GM18867 (cell line): ENCODE measurements at regions not wholly inside any gene's neighbourhood (a gene's known extent, or its start where the extent isn't known, plus 50 kb on each side); places are given as distances from the start of the nearest gene placed in this dataset.
A peak's percentile ranks its signal among the peaks of the same experiment; 100 is the strongest.

Source experiments
- ATAC-seq: cut with Tn5 transposase; IDR thresholded peaks from one replicate; pipeline ENCODE4 v1.9.1; 2021; ENCODE audit warnings: mild to moderate bottlenecking, moderate library complexity; ENCODE audit not compliant: unreplicated experiment

DNA sequence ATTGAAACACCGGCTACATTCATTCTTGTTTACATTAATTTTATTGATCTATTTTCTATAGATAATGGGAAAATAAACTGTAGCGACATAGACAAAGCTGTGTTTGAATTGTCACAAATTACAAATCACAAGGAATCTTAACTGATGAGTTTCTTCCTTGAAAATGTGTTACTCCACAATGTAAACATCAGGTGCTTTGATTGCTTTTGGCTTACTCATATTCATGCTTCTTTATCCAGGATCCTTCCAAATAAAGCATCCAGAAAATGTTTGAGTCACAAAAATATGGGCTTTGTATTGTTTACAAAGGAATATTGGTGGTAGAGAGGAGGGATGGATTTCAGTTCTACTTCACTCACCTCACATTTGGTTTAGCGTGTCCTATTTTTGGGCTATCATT is 64.0 kb downstream of the BMP2 start:
- no peak for ATAC-seq

GRCh38 chr20:6832811-6833210 is 65.3 kb downstream of the BMP2 start:
- no peak for ATAC-seq

DNA sequence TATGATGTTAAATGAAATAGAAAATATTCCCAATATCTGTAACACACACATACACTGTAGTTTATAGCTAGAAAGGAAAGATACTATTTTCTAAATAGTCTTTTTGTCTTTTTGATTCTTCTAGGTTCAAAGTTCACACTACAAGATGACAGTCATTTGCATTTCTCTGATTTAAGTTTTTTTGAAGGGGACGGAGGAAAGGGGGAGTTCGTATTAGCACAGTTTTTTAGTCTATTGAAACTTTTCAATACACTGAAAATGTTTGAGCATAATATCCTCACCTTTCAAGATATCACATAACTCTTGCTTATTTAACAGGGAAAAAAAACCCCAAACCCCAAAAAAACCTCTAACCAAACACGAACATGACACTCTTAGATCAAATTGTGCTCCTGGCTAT is 68.1 kb downstream of the BMP2 start:
- no peak for ATAC-seq

GRCh38 chr20:6836821-6837374 is 69.4 kb downstream of the BMP2 start:
- peak; percentile 37 for ATAC-seq

GRCh38 chr20:6837730-6838129 is 70.2 kb downstream of the BMP2 start:
- no peak for ATAC-seq

DNA sequence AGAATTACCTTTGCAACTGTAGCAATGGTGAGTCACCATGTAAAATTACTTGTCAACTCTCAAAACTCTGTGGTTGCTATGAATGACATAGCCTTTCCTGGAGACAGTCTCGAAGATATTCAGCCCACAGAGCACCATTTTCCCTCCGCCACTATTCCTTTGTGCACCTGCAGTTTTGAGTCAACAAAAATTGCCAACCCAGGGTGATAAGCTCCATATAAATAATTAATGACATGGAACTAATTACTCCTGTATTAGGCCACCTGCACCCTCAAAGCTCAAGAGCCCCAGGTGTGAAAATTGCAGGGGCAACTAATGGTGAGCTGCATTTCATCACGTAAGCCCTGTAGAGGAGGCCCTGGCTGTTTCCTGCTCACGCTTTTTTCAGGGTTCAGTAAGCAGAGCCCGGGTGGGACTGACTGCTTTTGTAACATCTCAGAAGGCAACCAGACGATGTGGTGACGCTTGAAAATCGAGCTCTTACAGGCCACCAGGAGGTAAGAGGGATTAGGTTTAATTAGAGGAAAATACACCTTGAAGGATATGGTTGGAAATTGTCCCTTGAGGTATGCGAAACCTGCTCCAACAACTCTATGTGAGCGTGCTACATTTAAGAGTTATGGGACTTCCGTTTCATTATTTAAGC is 70.8 kb downstream of the BMP2 start:
- peak; percentile 77 for ATAC-seq

DNA sequence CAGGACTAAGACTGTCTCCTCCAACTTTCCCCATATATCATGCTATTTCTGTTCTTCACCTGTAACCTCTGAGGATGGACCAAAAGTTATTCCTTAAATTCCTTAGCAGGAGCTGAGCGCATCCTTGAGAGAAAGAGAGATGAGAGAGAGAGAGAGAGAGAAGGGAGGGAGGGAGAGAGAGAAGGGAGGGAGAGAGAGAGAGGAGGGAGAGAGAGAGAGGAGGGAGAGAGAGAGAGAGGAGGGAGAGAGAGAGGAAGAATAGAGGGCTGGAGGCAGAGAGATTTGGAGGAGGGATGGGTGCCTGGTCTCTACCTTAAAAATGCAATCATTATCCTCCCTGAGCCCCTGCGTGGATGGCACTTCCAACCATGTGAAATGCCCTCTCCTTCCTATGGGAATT is 73.6 kb downstream of the BMP2 start:
- ATAC-seq = no peak

GRCh38 chr20:6845141-6845540 is 77.7 kb downstream of the BMP2 start:
- no peak for ATAC-seq

DNA sequence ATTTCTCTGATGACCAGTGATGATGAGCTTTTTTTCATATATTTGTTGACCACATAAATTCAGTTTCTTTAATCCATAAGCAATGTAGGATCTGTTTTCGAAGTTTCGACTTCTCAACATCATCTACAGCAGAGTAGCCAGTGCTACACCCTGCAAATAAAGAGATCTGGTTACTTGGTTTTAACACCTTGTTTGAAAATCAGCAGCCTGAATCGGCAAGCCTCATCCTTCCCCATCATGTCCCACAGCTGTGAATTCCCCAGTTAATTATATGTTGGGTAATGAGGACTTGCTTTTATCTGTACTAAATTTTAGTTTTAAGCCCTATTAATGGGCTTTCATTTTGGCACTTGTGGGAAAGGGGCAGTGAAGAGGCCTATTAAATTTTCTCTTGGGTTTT is 80.6 kb downstream of the BMP2 start:
- no peak for ATAC-seq

GRCh38 chr20:6848992-6849391 is 81.5 kb downstream of the BMP2 start:
- no peak for ATAC-seq

- ATAC-seq = no peak
Measured at GRCh38 chr20:6851136-6851535, 83.7 kb downstream of the BMP2 start.

GRCh38 chr20:6852478-6852877 is 85.0 kb downstream of the BMP2 start:
- no peak for ATAC-seq

DNA sequence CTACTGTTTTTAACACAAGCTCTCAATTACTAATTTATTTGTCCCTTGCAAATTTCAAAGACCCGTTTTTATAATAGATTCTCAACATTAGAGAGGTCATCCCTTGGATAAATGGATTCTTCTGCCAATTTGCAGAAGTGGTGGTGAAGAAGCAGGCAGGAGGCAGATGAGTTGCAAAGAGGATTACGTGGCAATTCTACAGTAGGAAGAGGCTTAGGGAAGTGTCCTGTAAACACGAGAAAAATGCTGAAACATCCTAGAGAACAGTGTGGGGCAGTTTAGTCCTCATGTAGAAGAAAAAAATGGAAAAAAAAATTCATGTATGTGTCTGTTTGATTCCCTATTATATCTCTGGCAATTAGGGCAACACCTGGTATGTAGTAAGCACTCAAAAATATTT is 87.6 kb downstream of the BMP2 start:
- ATAC-seq = no peak

GRCh38 chr20:6855796-6856195 is 88.3 kb downstream of the BMP2 start:
- ATAC-seq = no peak

DNA sequence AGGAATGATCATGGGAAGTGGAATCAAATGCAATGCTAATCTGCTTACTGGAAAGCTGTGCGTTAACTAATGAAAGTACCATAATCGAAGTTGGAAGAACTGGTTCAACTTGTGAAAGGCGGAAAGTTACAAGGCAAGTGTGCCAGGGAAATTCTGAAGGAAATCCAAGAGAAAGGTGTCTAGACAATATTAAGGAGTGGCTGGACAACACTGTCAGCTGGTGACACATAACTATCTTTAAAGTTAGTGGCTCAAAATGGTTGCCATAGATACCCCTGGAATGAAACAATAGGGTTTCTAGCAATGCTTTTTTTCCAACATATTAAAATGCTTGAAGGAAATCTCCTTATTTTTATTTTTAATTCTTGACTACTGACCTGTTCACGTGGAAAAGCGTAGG is 90.4 kb downstream of the BMP2 start:
- ATAC-seq = no peak

DNA sequence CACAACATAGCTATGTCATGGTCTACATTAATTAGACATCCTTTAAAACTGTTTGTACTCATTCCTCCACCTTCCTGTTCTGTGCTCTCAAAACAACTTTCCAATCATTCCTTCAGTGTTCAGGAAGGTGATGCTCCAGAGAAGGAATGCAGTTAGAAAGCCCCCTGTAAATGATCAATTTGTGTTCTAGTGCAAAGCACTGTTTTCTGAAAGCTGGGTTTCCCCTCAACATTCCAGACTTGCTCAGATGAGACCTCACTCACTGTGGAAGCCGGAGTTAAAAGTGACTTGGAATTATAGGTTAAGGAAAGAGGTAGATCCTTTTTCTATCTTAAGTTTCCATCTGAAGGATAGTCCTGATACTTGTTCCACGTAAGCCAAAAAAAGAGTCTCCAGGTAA is 95.9 kb downstream of the BMP2 start:
- no peak for ATAC-seq

DNA sequence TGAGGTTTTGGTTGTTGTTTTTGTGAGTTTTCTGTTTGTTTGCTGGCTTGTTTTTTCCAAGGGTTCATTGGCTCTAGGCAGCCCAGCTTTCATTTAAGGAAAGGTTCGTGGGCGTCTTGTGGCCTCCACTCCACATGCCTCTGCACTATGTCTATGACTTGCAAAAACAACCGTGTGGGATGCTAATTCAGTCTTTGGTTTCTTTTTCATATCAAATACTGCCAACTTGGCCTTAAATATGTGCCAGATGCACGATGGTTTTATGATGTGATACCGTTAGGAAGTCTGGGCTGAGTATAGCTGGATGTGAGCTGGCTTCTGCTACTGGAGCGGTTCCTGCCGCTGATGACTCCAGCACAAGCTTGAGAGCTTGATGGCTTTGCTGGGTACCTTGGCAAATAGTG is 96.3 kb downstream of the BMP2 start:
- peak; percentile 40 for ATAC-seq

DNA sequence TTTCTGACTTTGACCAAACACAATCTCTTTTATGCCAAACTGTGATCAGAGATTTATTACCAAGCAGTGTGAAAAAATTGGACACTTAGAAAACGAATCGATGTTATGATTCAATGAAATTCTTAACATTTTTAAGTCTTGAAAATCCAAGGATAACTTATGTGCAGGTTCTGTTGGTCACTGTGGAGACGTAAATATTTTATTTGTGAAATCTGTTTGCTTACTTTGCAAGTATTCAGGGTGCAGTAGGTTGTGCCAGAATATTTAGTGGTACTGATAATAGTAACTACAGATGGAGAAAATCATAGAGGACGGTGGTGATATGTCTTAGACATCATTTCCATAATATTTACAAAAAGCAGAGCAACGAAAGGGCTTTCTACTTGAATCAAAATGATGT is 97.3 kb downstream of the BMP2 start:
- ATAC-seq = no peak

- no peak for ATAC-seq
Measured at GRCh38 chr20:6866741-6867140, 99.3 kb downstream of the BMP2 start.

DNA sequence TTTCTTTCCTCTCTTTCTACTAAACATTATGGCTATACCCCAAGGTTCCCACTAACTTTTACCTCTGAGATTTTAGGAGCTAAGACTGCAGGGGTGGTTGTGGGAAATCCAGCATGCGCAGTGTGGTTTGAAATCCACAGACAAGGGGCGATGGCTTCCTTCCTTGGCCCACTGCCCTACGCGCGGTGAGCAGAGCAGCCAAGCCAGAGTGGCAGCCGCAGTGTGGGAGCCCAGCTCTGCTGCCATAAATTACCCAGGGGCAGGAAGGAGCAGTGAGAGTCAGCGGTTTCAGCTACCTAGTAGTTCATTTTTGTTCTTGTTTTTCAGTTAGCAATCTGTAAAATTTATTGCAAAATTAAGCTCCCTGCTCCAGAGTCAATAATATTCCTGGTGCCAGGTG is 101.4 kb downstream of the BMP2 start:
- no peak for ATAC-seq

- ATAC-seq = no peak
Measured at GRCh38 chr20:6870559-6870958, 103.1 kb downstream of the BMP2 start.

DNA sequence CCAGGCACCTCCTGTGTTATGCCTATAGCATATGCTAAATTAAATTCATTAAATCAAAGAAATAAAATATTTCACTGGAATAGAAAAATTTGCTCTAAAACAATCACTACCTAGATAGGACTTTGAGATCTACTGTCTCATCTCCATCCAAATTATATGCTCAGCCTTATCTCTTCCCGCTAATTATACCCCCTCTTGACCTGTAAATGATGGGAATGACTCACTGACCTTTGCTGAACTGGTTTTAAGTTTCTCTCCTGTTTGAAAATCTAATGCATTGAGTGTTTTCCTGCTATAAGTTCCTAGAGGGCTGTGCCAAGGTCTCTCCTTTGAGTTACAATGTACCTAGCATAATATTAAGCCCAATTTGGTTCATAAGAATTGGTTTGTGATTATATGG is 110.1 kb downstream of the BMP2 start:
- ATAC-seq = no peak
